ENCODE measurements at regions not wholly inside any gene's neighbourhood (a gene's known extent, or its start where the extent isn't known, plus 50 kb on each side); places are given as distances from the start of the nearest gene placed in this dataset.

- H3K4me3 ChIP-seq: no peak overlapping the region
- no peaks in the 10 kb centered on the region for H3K27me3 ChIP-seq (replicated peaks)
- DNase-seq (ENCODE audit: low read depth in 1 of 2, low spot score in 2 of 2): no peak
- H3K9me3 ChIP-seq (replicated peaks): peaks cover 87% of the 10 kb centered on the region
- H3K4me1 ChIP-seq (replicated peaks): peaks cover 5% of the 10 kb centered on the region
- no peak overlapping the region for H3K27ac ChIP-seq
- no peaks in the 10 kb centered on the region for H3K36me3 ChIP-seq
These were observed 312.3 kb downstream of the CTTN start for GRCh38 chr11:70710601-70711000.

- Histone ChIP-seq H3K27ac (no peak overlapping the region), H3K9me3 (replicated peaks) (peaks cover 89% of the 10 kb centered on the region), H3K27me3 (replicated peaks) (no peaks in the 10 kb centered on the region), H3K4me3 (no peak overlapping the region), H3K4me1 (replicated peaks) (peaks cover 5% of the 10 kb centered on the region), H3K36me3 (no peaks in the 10 kb centered on the region)
- DNase-seq (ENCODE audit: low read depth in 1 of 2, low spot score in 2 of 2): no peak
These were observed 313.0 kb downstream of the CTTN start for GRCh38 chr11:70711095-70711910.

- Histone ChIP-seq H3K9me3 (replicated peaks) (peaks cover 87% of the 10 kb centered on the region), H3K27ac (no peak overlapping the region), H3K4me1 (replicated peaks) (peaks cover 5% of the 10 kb centered on the region), H3K36me3 (no peaks in the 10 kb centered on the region), H3K4me3 (no peak overlapping the region), H3K27me3 (replicated peaks) (no peaks in the 10 kb centered on the region)
- no peak for DNase-seq (ENCODE audit: low read depth in 1 of 2, low spot score in 2 of 2)
These were observed 313.5 kb downstream of the CTTN start for GRCh38 chr11:70711911-70712185.

- no peak overlapping the region for H3K27ac ChIP-seq
- peaks cover 5% of the 10 kb centered on the region for H3K4me1 ChIP-seq (replicated peaks)
- no peaks in the 10 kb centered on the region for H3K36me3 ChIP-seq
- H3K9me3 ChIP-seq (replicated peaks): peaks cover 90% of the 10 kb centered on the region
- H3K4me3 ChIP-seq: no peak overlapping the region
- no peaks in the 10 kb centered on the region for H3K27me3 ChIP-seq (replicated peaks)
- DNase-seq (ENCODE audit: low read depth in 1 of 2, low spot score in 2 of 2): no peak
These were observed 314.1 kb downstream of the CTTN start for GRCh38 chr11:70712471-70712870.

DNA sequence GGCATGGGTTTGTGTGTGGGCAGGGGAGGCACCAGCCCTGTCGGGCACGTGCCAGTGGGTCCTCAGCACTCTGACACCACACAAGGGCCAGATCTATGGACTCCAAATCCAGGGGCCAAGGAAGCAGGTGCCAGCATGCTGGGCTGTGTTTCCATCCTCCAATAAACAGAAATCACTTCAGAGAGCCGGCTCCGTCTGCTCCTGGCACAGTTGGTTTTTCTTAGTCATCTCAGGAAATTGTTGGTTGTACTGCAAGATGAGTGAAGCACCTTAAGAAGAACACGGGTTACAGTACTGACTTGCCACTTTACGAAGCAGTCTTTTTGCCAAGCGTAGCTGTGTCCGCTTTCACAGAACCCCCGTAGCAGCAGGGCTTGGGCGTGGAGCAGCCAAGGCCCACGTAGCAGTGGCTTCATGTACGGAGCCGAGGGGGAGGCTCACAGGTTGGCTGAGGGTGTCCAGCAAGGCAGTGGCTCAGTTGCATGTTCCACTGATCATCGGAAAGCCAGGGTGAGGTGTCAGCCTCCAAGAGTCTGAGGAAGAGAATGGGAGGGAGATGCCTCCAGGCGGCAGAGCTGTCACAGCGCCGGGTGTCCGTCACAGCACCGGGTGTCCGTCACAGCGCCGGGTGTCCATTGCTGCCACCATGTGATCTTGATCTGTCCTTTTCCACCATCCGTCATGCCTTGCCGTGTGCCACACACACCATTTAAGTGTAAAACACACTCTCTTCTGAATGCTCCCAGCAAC lies 314.9 kb downstream of the CTTN start:
- no peaks in the 10 kb centered on the region for H3K27me3 ChIP-seq (replicated peaks)
- no peaks in the 10 kb centered on the region for H3K36me3 ChIP-seq
- no peak for DNase-seq (ENCODE audit: low read depth in 1 of 2, low spot score in 2 of 2)
- H3K27ac ChIP-seq: no peak overlapping the region
- no peak overlapping the region for H3K4me3 ChIP-seq
- peaks cover 5% of the 10 kb centered on the region for H3K4me1 ChIP-seq (replicated peaks)
- H3K9me3 ChIP-seq (replicated peaks): peaks cover 88% of the 10 kb centered on the region

GRCh38 chr11:70713988-70714665 lies 315.8 kb downstream of the CTTN start:
- H3K27me3 ChIP-seq (replicated peaks): no peaks in the 10 kb centered on the region
- H3K9me3 ChIP-seq (replicated peaks): peaks cover 86% of the 10 kb centered on the region
- no peak overlapping the region for H3K27ac ChIP-seq
- H3K36me3 ChIP-seq: no peaks in the 10 kb centered on the region
- no peak for DNase-seq (ENCODE audit: low read depth in 1 of 2, low spot score in 2 of 2)
- H3K4me3 ChIP-seq: no peak overlapping the region
- peaks cover 4% of the 10 kb centered on the region for H3K4me1 ChIP-seq (replicated peaks)

- DNase-seq (ENCODE audit: low read depth in 1 of 2, low spot score in 2 of 2): no peak
- Histone ChIP-seq H3K9me3 (replicated peaks) (peaks cover 89% of the 10 kb centered on the region), H3K27me3 (replicated peaks) (no peaks in the 10 kb centered on the region), H3K36me3 (no peaks in the 10 kb centered on the region), H3K4me3 (no peak overlapping the region), H3K27ac (no peak overlapping the region), H3K4me1 (replicated peaks) (no peaks in the 10 kb centered on the region)
These were observed 317.0 kb downstream of the CTTN start for GRCh38 chr11:70715166-70715951.

GRCh38 chr11:70716216-70716615 lies 317.9 kb downstream of the CTTN start:
- H3K9me3 ChIP-seq (replicated peaks): peaks cover 90% of the 10 kb centered on the region
- no peaks in the 10 kb centered on the region for H3K4me1 ChIP-seq (replicated peaks)
- H3K27me3 ChIP-seq (replicated peaks): no peaks in the 10 kb centered on the region
- no peak overlapping the region for H3K27ac ChIP-seq
- no peak overlapping the region for H3K4me3 ChIP-seq
- H3K36me3 ChIP-seq: no peaks in the 10 kb centered on the region
- DNase-seq (ENCODE audit: low read depth in 1 of 2, low spot score in 2 of 2): no peak

DNA sequence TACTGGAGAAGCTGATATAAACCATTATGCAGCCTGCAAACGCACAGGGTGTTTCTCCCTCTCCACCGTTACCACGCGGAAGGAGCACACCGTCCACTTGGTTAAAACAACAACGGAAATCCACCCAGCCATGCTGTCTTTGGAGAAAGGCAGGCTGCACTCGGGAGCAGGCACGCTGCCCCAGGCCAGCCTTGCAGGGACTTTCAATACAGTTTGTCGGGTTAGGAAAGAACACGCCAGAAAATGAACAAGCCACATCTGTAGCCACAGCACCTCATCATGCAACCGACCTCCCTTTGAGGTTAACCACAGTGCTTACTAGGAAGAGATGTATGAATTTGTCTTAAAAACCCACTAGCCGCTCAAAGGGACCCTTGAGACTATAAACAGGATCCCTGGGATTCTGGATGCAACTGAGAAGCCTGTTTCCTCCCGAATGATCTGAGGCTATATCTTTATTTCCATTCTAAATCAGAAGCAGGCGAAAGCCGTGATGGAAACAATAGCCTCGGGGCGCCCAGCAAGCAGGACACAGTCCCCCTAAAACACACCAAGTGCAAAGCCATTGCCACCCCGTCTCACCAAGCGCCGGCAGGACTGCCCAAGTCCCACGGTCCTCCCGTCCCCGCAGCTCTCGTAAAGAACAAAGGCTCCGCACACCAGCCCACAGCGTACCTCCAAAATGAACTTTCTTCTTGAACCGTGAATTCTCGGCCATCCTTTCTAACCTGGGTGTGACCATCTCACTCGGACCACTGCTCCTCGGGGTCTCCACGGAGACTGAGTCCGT lies 318.9 kb downstream of the CTTN start:
- DNase-seq (ENCODE audit: low read depth in 1 of 2, low spot score in 2 of 2): no peak
- Histone ChIP-seq H3K36me3 (no peaks in the 10 kb centered on the region), H3K9me3 (replicated peaks) (peaks cover 91% of the 10 kb centered on the region), H3K4me3 (no peak overlapping the region), H3K4me1 (replicated peaks) (no peaks in the 10 kb centered on the region), H3K27me3 (replicated peaks) (no peaks in the 10 kb centered on the region), H3K27ac (no peak overlapping the region)

DNA sequence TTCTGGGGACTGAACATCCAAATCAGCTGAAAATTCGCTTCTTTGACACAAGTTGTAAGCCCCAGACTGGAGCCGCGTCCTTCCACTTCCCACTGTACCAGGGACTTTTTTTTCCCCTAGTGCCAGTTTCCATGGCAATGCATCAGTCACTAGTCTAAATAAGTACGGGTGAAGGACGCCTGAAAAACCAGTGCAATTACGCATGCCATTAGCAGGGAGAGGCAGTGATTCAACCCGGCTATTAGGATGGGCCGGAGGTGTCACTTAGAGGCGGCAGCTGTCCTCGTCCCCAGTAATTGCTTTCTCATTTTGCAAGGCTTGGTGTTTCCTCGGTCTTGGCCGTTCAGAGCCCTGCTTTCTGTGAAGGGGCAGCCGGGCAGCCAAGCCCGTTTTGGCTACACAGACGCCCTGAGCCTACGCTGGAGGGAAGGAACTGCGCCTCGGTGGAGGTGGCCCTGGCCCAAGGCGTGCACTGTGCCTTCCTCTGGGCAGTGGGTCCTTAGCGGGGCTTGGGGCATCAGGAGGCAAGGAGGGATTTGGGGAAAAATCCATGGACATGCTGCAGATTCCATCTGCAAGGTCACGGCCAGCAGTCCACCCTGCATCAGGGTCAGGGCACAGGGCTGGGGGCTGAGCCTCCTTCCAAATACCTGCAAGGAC lies 319.7 kb downstream of the CTTN start:
- peaks cover 89% of the 10 kb centered on the region for H3K9me3 ChIP-seq (replicated peaks)
- no peaks in the 10 kb centered on the region for H3K27me3 ChIP-seq (replicated peaks)
- no peak overlapping the region for H3K27ac ChIP-seq
- DNase-seq (ENCODE audit: low read depth in 1 of 2, low spot score in 2 of 2): no peak
- H3K4me3 ChIP-seq: no peak overlapping the region
- no peaks in the 10 kb centered on the region for H3K4me1 ChIP-seq (replicated peaks)
- no peaks in the 10 kb centered on the region for H3K36me3 ChIP-seq

GRCh38 chr11:70719516-70719915 lies 321.2 kb downstream of the CTTN start:
- DNase-seq (ENCODE audit: low read depth in 1 of 2, low spot score in 2 of 2): no peak
- Histone ChIP-seq H3K4me1 (replicated peaks) (no peaks in the 10 kb centered on the region), H3K9me3 (replicated peaks) (peaks cover 83% of the 10 kb centered on the region), H3K27ac (no peak overlapping the region), H3K27me3 (replicated peaks) (no peaks in the 10 kb centered on the region), H3K4me3 (no peak overlapping the region), H3K36me3 (no peaks in the 10 kb centered on the region)

GRCh38 chr11:70720281-70720680 lies 322.0 kb downstream of the CTTN start:
- Histone ChIP-seq H3K27me3 (replicated peaks) (no peaks in the 10 kb centered on the region), H3K4me1 (replicated peaks) (no peaks in the 10 kb centered on the region), H3K36me3 (no peaks in the 10 kb centered on the region), H3K27ac (no peak overlapping the region), H3K4me3 (no peak overlapping the region), H3K9me3 (replicated peaks) (peaks cover 84% of the 10 kb centered on the region)
- DNase-seq (ENCODE audit: low read depth in 1 of 2, low spot score in 2 of 2): no peak

DNA sequence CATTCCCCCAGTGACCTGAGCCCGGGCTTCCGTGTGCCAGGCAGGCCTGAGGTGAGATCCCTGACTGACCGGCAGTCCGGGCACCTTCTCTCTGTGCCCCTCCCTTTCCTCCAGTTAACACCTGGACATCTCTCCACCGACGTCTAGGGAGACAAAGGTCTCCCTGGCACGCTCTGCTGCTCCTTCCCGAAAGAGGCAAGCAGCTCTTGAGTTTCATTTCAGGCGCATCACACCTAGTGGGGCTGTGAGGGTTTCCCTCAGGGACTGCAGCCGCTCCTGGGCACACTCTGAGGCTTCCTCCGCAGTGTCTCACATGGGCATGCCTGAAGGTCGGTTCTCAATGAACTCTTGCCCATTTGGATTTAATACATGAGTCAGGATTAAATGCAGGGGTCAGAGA lies 322.7 kb downstream of the CTTN start:
- no peaks in the 10 kb centered on the region for H3K27me3 ChIP-seq (replicated peaks)
- H3K36me3 ChIP-seq: no peaks in the 10 kb centered on the region
- H3K4me1 ChIP-seq (replicated peaks): no peaks in the 10 kb centered on the region
- H3K9me3 ChIP-seq (replicated peaks): peaks cover 84% of the 10 kb centered on the region
- no peak for DNase-seq (ENCODE audit: low read depth in 1 of 2, low spot score in 2 of 2)
- H3K4me3 ChIP-seq: no peak overlapping the region
- no peak overlapping the region for H3K27ac ChIP-seq

Measured in SJSA1 (cell line).